ENCODE measurements at regions not wholly inside any gene's neighbourhood (a gene's known extent, or its start where the extent isn't known, plus 50 kb on each side); places are given as distances from the start of the nearest gene placed in this dataset.

DNA sequence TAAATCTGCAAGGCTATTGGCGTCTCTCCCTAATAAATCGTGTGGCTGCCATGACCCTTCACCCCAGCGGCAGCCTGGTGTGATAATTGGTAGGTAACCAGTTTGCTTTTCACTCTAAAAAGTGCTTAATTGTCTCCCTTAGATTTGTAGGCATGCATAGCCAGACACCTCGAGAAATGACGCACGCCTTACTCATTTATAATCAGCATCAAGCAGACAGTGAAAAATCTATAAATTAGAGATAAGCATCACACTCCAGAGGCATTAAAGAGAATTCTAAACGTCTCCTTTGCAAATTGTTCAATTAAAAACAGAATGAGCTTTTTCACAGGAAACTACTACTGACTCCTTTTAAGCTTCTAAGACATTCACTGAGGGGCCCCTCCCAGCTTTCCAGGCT, 110.2 kb upstream of the RPS6KA2 start:
- TF ChIP-seq CTCF (IDR thresholded peaks at IDR 0.05; ENCODE audit: insufficient read depth, low read length, poor library complexity, severe bottlenecking) (no peak), EZH2phosphoT487 (conservative IDR thresholded peaks at IDR 0.05; ENCODE audit: low read length) (no peak)
